Endodermal cell (in vitro differentiated cells): ENCODE measurements at regions not wholly inside any gene's neighbourhood (a gene's known extent, or its start where the extent isn't known, plus 50 kb on each side); places are given as distances from the start of the nearest gene placed in this dataset.
A peak's percentile ranks its signal among the peaks of the same experiment; 100 is the strongest.

Experiments used
- DNase-seq: peaks from one replicate; pipeline ENCODE4 v3.0.0-alpha.2; 2017
- H3K27ac ChIP-seq: 2 replicates; pipeline ENCODE4 v1.5.1; 2013; ENCODE audit warnings: mild to moderate bottlenecking, low read depth, low read length, moderate library complexity
- H3K27me3 ChIP-seq: 2 replicates; pipeline ENCODE4 v1.6.1; 2013; ENCODE audit warnings: mild to moderate bottlenecking, low read length, moderate library complexity; ENCODE audit not compliant: insufficient read depth, control insufficient read depth, poor library complexity, severe bottlenecking
- H3K36me3 ChIP-seq: 2 replicates; pipeline ENCODE4 v1.7.0; 2013; ENCODE audit warnings: mild to moderate bottlenecking, low read length, moderate library complexity; ENCODE audit not compliant: control insufficient read depth, insufficient read depth
- H3K4me1 ChIP-seq: one replicate; pipeline ENCODE4 v1.7.0; 2013; ENCODE audit warnings: low read length; ENCODE audit not compliant: control insufficient read depth, insufficient read depth
- H3K4me3 ChIP-seq: 2 replicates; pipeline ENCODE4 v1.5.1; 2013; ENCODE audit warnings: mild to moderate bottlenecking, low read length, moderate library complexity
- H3K9ac ChIP-seq: 2 replicates; pipeline ENCODE4 v1.6.1; 2013; ENCODE audit warnings: mild to moderate bottlenecking, low read length, moderate library complexity; ENCODE audit not compliant: poor library complexity, severe bottlenecking; ENCODE audit errors: extremely low read depth
- H3K9me3 ChIP-seq: 2 replicates; pipeline ENCODE4 v1.6.1; 2013; ENCODE audit warnings: mild to moderate bottlenecking, low read length, moderate library complexity; ENCODE audit not compliant: control insufficient read depth
- H3K27ac Mint-ChIP-seq: 2 replicates; pipeline ENCODE4 v1.8.0; 2020; ENCODE audit warnings: mixed read lengths
- H3K27me3 Mint-ChIP-seq: 2 replicates; pipeline ENCODE4 v1.8.0; 2021; ENCODE audit warnings: mild to moderate bottlenecking, mixed read lengths; ENCODE audit not compliant: insufficient read depth
- H3K36me3 Mint-ChIP-seq: 2 replicates; pipeline ENCODE4 v1.8.0; 2020; ENCODE audit warnings: low read depth, mixed read lengths
- H3K4me1 Mint-ChIP-seq: 2 replicates; pipeline ENCODE4 v1.8.0; 2020; ENCODE audit warnings: mixed read lengths
- H3K4me3 Mint-ChIP-seq: 2 replicates; pipeline ENCODE4 v1.8.0; 2020; ENCODE audit warnings: mild to moderate bottlenecking, moderate library complexity, mixed read lengths
- H3K9me3 Mint-ChIP-seq: 2 replicates; pipeline ENCODE4 v1.8.0; 2020; ENCODE audit warnings: mild to moderate bottlenecking, mixed read lengths
- CTCF ChIP-seq: fragments of 200-600 bp; sonication (generic); conservative IDR thresholded peaks from 2 replicates; pipeline ENCODE4 v1.5.0; 2021; ENCODE audit warnings: antibody characterized with exemption, mild to moderate bottlenecking
- WGBS, 2 experiments: methylation state at CpG; one replicate each; pipeline versions ENCODE4 v1.1.5 to v1.1.7; 2013; ENCODE audit warnings: missing lambda C conversion rate in 2 of 2, mixed read lengths in 1 of 2; ENCODE audit not compliant: insufficient coverage in 1 of 2, insufficient read length in 1 of 2; 5-methylcytosine and 5-hydroxymethylcytosine counted together

GRCh38 chr2:43024515-43025011, 201.8 kb downstream of the ZFP36L2 start:
- TF ChIP-seq CTCF: peak; percentile 89
- Mint-ChIP-seq H3K4me3 (no peak overlapping the region), H3K36me3 (peaks cover 5% of the 10 kb centered on the region), H3K9me3 (peaks cover 16% of the 10 kb centered on the region), H3K27me3 (peaks cover 19% of the 10 kb centered on the region), H3K4me1 (peaks cover 33% of the 10 kb centered on the region), H3K27ac (no peak overlapping the region)
- Histone ChIP-seq H3K9ac (no peak overlapping the region), H3K36me3 (no peaks in the 10 kb centered on the region), H3K4me3 (no peak overlapping the region), H3K4me1 (peaks cover 3% of the 10 kb centered on the region), H3K27ac (no peak overlapping the region), H3K27me3 (peaks cover 14% of the 10 kb centered on the region), H3K9me3 (peaks cover 17% of the 10 kb centered on the region)
- WGBS, 2 experiments: 40 to 56% methylated on average over 1 to 9 of the region's 9 CpGs
- DNase-seq: peak; percentile 95

- peaks cover 29% of the 10 kb centered on the region for H3K4me1 Mint-ChIP-seq
- 71 to 78% methylated on average over 6 of the region's 6 CpGs for WGBS, 2 experiments
- H3K9me3 ChIP-seq: peaks cover 19% of the 10 kb centered on the region
Observed at GRCh38 chr2:43023791-43024514, 202.5 kb downstream of the ZFP36L2 start.

GRCh38 chr2:43022896-43023295, 203.5 kb downstream of the ZFP36L2 start:
- H3K27me3 Mint-ChIP-seq: peaks cover 7% of the 10 kb centered on the region
- WGBS, 2 experiments: 91 to 92% methylated on average over 4 to 5 of the region's 5 CpGs
- H3K4me3 Mint-ChIP-seq: no peak overlapping the region

More at GRCh38 chr2:43023791-43024514, 202.5 kb downstream of the ZFP36L2 start:
- Histone ChIP-seq H3K27me3 (peaks cover 14% of the 10 kb centered on the region), H3K36me3 (no peaks in the 10 kb centered on the region), H3K4me1 (peaks cover 3% of the 10 kb centered on the region), H3K9ac (no peak overlapping the region), H3K4me3 (no peak overlapping the region), H3K27ac (no peak overlapping the region)
- Mint-ChIP-seq H3K36me3 (peaks cover 5% of the 10 kb centered on the region), H3K9me3 (peaks cover 19% of the 10 kb centered on the region), H3K27ac (no peak overlapping the region), H3K27me3 (peaks cover 15% of the 10 kb centered on the region), H3K4me3 (no peak overlapping the region)
- DNase-seq: no peak
- no peak for TF ChIP-seq CTCF

More at GRCh38 chr2:43022896-43023295, 203.5 kb downstream of the ZFP36L2 start:
- Mint-ChIP-seq H3K36me3 (peaks cover 5% of the 10 kb centered on the region), H3K9me3 (peaks cover 19% of the 10 kb centered on the region), H3K27ac (no peak overlapping the region), H3K4me1 (peaks cover 33% of the 10 kb centered on the region)
- Histone ChIP-seq H3K9ac (no peak overlapping the region), H3K36me3 (no peaks in the 10 kb centered on the region), H3K4me1 (peaks cover 3% of the 10 kb centered on the region), H3K4me3 (no peak overlapping the region), H3K27me3 (peaks cover 4% of the 10 kb centered on the region), H3K27ac (no peak overlapping the region), H3K9me3 (peaks cover 19% of the 10 kb centered on the region)
- TF ChIP-seq CTCF: no peak
- no peak for DNase-seq
